ENCODE measurements at regions not wholly inside any gene's neighbourhood (a gene's known extent, or its start where the extent isn't known, plus 50 kb on each side); places are given as distances from the start of the nearest gene placed in this dataset.

GRCh38 chr13:105863300-105863920 is 672.1 kb downstream of the EFNB2 start:
- Mint-ChIP-seq H3K4me3 (no peak overlapping the region), H3K27me3 (ENCODE audit: insufficient read depth, low read depth, poor library complexity) (peaks cover 3% of the 10 kb centered on the region), H3K27ac (no peak overlapping the region), H3K36me3 (ENCODE audit: low read depth) (no peaks in the 10 kb centered on the region), H3K4me1 (no peaks in the 10 kb centered on the region), H3K9me3 (no peaks in the 10 kb centered on the region)
- Histone ChIP-seq H3K4me1 (ENCODE audit: insufficient read depth) (no peaks in the 10 kb centered on the region), H3K4me3 (no peak overlapping the region), H3F3A (replicated peaks; ENCODE audit: low read depth) (no peaks in the 10 kb centered on the region), H4K20me1 (replicated peaks; ENCODE audit: insufficient read depth) (no peaks in the 10 kb centered on the region), H3K4me2 (no peak overlapping the region), H3K27me3 (ENCODE audit: insufficient read depth) (no peaks in the 10 kb centered on the region), H3K27ac (ENCODE audit: low read depth) (no peak overlapping the region), H3K9me2 (ENCODE audit: insufficient read depth) (0 out of 2 replicates have a peak, but pooled peaks cover 5% of the 10 kb centered on the region), H3K36me3 (ENCODE audit: insufficient read depth) (no peaks in the 10 kb centered on the region), H2AFZ (no peak overlapping the region), H3K79me2 (replicated peaks; ENCODE audit: insufficient read depth) (no peaks in the 10 kb centered on the region)
- TF ChIP-seq EZH2 (IDR thresholded peaks at IDR 0.05; ENCODE audit: low read depth, unreplicated experiment) (no peak), ETS1 (IDR thresholded peaks at IDR 0.05) (no peak), REST (IDR thresholded peaks at IDR 0.05; ENCODE audit: unreplicated experiment) (no peak), CREB1 (CRISPR knock-in tag; IDR thresholded peaks at IDR 0.05; ENCODE audit: low read depth) (no peak), POLR2AphosphoS5 (IDR thresholded peaks at IDR 0.05; ENCODE audit: low read depth) (no peak), CTCF (conservative IDR thresholded peaks at IDR 0.05; ENCODE audit: low read depth in 2 of 2) (no peak), JUNB (IDR thresholded peaks at IDR 0.05; ENCODE audit: unreplicated experiment) (no peak), STAT1 (IDR thresholded peaks at IDR 0.05; ENCODE audit: unreplicated experiment) (no peak)
- TF ChIP-seq, protein P1, sequence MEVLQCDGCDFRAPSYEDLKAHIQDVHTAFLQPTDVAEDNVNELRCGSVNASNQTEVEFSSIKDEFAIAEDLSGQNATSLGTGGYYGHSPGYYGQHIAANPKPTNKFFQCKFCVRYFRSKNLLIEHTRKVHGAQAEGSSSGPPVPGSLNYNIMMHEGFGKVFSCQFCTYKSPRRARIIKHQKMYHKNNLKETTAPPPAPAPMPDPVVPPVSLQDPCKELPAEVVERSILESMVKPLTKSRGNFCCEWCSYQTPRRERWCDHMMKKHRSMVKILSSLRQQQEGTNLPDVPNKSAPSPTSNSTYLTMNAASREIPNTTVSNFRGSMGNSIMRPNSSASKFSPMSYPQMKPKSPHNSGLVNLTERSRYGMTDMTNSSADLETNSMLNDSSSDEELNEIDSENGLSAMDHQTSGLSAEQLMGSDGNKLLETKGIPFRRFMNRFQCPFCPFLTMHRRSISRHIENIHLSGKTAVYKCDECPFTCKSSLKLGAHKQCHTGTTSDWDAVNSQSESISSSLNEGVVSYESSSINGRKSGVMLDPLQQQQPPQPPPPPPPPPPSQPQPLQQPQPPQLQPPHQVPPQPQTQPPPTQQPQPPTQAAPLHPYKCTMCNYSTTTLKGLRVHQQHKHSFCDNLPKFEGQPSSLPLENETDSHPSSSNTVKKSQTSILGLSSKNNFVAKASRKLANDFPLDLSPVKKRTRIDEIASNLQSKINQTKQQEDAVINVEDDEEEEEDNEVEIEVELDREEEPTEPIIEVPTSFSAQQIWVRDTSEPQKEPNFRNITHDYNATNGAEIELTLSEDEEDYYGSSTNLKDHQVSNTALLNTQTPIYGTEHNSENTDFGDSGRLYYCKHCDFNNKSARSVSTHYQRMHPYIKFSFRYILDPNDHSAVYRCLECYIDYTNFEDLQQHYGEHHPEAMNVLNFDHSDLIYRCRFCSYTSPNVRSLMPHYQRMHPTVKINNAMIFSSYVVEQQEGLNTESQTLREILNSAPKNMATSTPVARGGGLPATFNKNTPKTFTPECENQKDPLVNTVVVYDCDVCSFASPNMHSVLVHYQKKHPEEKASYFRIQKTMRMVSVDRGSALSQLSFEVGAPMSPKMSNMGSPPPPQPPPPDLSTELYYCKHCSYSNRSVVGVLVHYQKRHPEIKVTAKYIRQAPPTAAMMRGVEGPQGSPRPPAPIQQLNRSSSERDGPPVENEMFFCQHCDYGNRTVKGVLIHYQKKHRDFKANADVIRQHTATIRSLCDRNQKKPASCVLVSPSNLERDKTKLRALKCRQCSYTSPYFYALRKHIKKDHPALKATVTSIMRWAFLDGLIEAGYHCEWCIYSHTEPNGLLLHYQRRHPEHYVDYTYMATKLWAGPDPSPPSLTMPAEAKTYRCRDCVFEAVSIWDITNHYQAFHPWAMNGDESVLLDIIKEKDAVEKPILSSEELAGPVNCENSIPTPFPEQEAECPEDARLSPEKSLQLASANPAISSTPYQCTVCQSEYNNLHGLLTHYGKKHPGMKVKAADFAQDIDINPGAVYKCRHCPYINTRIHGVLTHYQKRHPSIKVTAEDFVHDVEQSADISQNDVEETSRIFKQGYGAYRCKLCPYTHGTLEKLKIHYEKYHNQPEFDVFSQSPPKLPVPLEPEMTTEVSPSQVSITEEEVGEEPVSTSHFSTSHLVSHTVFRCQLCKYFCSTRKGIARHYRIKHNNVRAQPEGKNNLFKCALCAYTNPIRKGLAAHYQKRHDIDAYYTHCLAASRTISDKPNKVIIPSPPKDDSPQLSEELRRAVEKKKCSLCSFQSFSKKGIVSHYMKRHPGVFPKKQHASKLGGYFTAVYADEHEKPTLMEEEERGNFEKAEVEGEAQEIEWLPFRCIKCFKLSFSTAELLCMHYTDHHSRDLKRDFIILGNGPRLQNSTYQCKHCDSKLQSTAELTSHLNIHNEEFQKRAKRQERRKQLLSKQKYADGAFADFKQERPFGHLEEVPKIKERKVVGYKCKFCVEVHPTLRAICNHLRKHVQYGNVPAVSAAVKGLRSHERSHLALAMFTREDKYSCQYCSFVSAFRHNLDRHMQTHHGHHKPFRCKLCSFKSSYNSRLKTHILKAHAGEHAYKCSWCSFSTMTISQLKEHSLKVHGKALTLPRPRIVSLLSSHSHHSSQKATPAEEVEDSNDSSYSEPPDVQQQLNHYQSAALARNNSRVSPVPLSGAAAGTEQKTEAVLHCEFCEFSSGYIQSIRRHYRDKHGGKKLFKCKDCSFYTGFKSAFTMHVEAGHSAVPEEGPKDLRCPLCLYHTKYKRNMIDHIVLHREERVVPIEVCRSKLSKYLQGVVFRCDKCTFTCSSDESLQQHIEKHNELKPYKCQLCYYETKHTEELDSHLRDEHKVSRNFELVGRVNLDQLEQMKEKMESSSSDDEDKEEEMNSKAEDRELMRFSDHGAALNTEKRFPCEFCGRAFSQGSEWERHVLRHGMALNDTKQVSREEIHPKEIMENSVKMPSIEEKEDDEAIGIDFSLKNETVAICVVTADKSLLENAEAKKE (CRISPR knock-in tag; IDR thresholded peaks at IDR 0.05): no peak
- ATAC-seq (no peak), DNase-seq (ENCODE audit: low spot score) (no peak)

Data from GM23338 (cell line).